Liver (tissue), 8 donors: ENCODE measurements at regions not wholly inside any gene's neighbourhood (a gene's known extent, or its start where the extent isn't known, plus 50 kb on each side); places are given as distances from the start of the nearest gene placed in this dataset.

Source experiments
- DNase-seq: peaks from one replicate; pipeline ENCODE4 v3.0.0-alpha.2; 2017; ENCODE audit warnings: low spot score
- H3K27ac ChIP-seq, 2 donors: one replicate each; pipeline ENCODE4 v1.7.0; 2013; ENCODE audit warnings: inconsistent platforms in 2 of 2, low read length in 2 of 2, control low read depth in 1 of 2, low read depth in 1 of 2, mild to moderate bottlenecking in 1 of 2
- H3K27me3 ChIP-seq, 4 donors: one replicate each; pipeline versions ENCODE4 v1.6.1 to v1.7.0; 2013; ENCODE audit warnings: low read length in 3 of 4, inconsistent platforms in 1 of 4, mild to moderate bottlenecking in 1 of 4, moderate library complexity in 1 of 4; ENCODE audit not compliant: control insufficient read depth in 4 of 4, insufficient read depth in 4 of 4
- H3K36me3 ChIP-seq, 4 donors: one replicate each; pipeline versions ENCODE4 v1.6.1 to v1.7.0; 2013; ENCODE audit warnings: low read length in 3 of 4, mild to moderate bottlenecking in 3 of 4, low read depth in 1 of 4, moderate library complexity in 1 of 4; ENCODE audit not compliant: control insufficient read depth in 4 of 4, insufficient read depth in 3 of 4
- H3K4me1 ChIP-seq, 4 donors: one replicate each; pipeline versions ENCODE4 v1.6.1 to v1.7.0; 2013; ENCODE audit warnings: low read length in 3 of 4, mild to moderate bottlenecking in 3 of 4, moderate library complexity in 1 of 4; ENCODE audit not compliant: control insufficient read depth in 4 of 4, insufficient read depth in 4 of 4
- H3K4me3 ChIP-seq, 3 donors: one replicate each; pipeline versions ENCODE4 v1.6.1 to v1.7.0; 2013; ENCODE audit warnings: low read length in 3 of 3, control low read depth in 1 of 3, low read depth in 1 of 3, mild to moderate bottlenecking in 1 of 3
- H3K9ac ChIP-seq, 2 donors: one replicate each; pipeline ENCODE4 v1.7.0; 2013; ENCODE audit warnings: low read length in 2 of 2, mild to moderate bottlenecking in 2 of 2, moderate library complexity in 2 of 2, control low read depth in 1 of 2, low read depth in 1 of 2
- H3K9me3 ChIP-seq, 4 donors: one replicate each; pipeline versions ENCODE4 v1.6.1 to v1.7.0; 2013; ENCODE audit warnings: low read length in 3 of 4; ENCODE audit not compliant: control insufficient read depth in 4 of 4
- EGR1 ChIP-seq, 2 donors: IDR thresholded peaks; 2 replicates each; pipeline ENCODE4 v1.6.1; 2016 to 2018; ENCODE audit warnings: antibody characterized with exemption in 2 of 2, low read depth in 2 of 2
- FOXA1 ChIP-seq: IDR thresholded peaks from 2 replicates; pipeline ENCODE4 v1.6.1; 2016; ENCODE audit warnings: antibody characterized with exemption
- FOXA2 ChIP-seq: IDR thresholded peaks from 2 replicates; pipeline ENCODE4 v1.6.1; 2016; ENCODE audit warnings: antibody characterized with exemption
- GABPA ChIP-seq, 2 donors: IDR thresholded peaks in 1 of 2; conservative IDR thresholded peaks in 1 of 2; 2 replicates each; pipeline ENCODE4 v1.6.1; 2016; ENCODE audit warnings: antibody characterized with exemption in 2 of 2, mild to moderate bottlenecking in 1 of 2, moderate library complexity in 1 of 2
- HNF4A ChIP-seq, 2 donors: conservative IDR thresholded peaks; 2 replicates each; pipeline ENCODE4 v1.6.1; 2016; ENCODE audit warnings: antibody characterized with exemption in 2 of 2, mild to moderate bottlenecking in 2 of 2
- HNF4G ChIP-seq: IDR thresholded peaks from 2 replicates; pipeline ENCODE4 v1.6.1; 2016; ENCODE audit warnings: antibody characterized with exemption
- JUND ChIP-seq, 2 donors: IDR thresholded peaks; 2 replicates each; pipeline ENCODE4 v1.6.1; 2016; ENCODE audit warnings: antibody characterized with exemption in 2 of 2
- NR2F2 ChIP-seq: IDR thresholded peaks from 2 replicates; pipeline ENCODE4 v1.6.1; 2016; ENCODE audit warnings: antibody characterized with exemption
- RAD21 ChIP-seq, 2 donors: IDR thresholded peaks; 2 replicates each; pipeline ENCODE4 v1.6.1; 2016; ENCODE audit warnings: antibody characterized with exemption in 2 of 2, mild to moderate bottlenecking in 2 of 2
- RXRA ChIP-seq, 2 donors: IDR thresholded peaks; 2 replicates each; pipeline ENCODE4 v1.6.1; 2017 to 2018; ENCODE audit warnings: antibody characterized with exemption in 2 of 2, mild to moderate bottlenecking in 1 of 2
- SP1 ChIP-seq: IDR thresholded peaks from 2 replicates; pipeline ENCODE4 v1.6.1; 2018; ENCODE audit warnings: antibody characterized with exemption, mild to moderate bottlenecking
- TAF1 ChIP-seq: conservative IDR thresholded peaks from 2 replicates; pipeline ENCODE4 v1.6.1; 2016; ENCODE audit warnings: antibody characterized with exemption, mild to moderate bottlenecking
- YY1 ChIP-seq: IDR thresholded peaks from 2 replicates; pipeline ENCODE4 v1.6.1; 2016; ENCODE audit warnings: antibody characterized with exemption, mild to moderate bottlenecking
- WGBS: extraction: QIAGEN DNeasy Blood & Tissue Kit; methylation state at CpG from one replicate; pipeline ENCODE4 v1.1.7; 2013; 5-methylcytosine and 5-hydroxymethylcytosine counted together
- TF ChIP-seq, protein P1 (sequence below): IDR thresholded peaks from 2 replicates; pipeline ENCODE4 v1.6.1; 2016; ENCODE audit warnings: antibody characterized with exemption
- TF ChIP-seq, protein P2 (sequence below): IDR thresholded peaks from 2 replicates; pipeline ENCODE4 v1.6.1; 2016; ENCODE audit warnings: antibody characterized with exemption
- TF ChIP-seq, protein P3 (sequence below): IDR thresholded peaks from 2 replicates; pipeline ENCODE4 v1.6.1; 2016; ENCODE audit warnings: antibody characterized with exemption, mild to moderate bottlenecking
- TF ChIP-seq, protein P4 (sequence below): fragments of 150-350 bp; IDR thresholded peaks from 2 replicates; pipeline ENCODE4 v1.5.1; 2017; ENCODE audit warnings: improper control_type of control experiment, low read depth, low read length; ENCODE audit not compliant: missing input control
- TF ChIP-seq, protein P5 (sequence below): IDR thresholded peaks from 2 replicates; pipeline ENCODE4 v1.6.1; 2016; ENCODE audit warnings: antibody characterized with exemption
- donor health status: healthy.
- donor health status: healthy.
- donor health status: healthy.
- donor health status: healthy.
- donor health status: healthy.

DNA sequence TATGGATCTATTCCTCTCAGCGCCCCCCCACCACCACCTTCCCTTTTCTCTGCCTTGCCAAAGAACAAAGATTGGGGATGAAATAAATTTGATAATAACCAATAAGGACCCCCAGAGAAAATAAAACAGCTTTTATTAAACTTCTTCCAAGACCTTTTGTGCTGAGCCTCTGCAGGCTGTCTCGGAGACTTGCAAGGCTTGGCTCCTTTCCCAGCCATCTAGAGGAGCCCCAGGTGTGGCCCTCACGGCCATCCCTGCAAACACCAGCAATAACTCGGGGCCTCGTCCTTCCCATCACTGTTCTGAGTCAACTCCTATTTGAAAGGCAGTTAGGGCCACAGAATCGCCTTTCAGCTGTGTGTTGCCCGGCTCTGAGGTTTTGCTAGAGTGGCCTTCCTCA lies 51.2 kb upstream of the LMO1 start:
- TF ChIP-seq FOXA1 (no peak), HNF4A (conservative IDR thresholded peaks at IDR 0.05) (no peak), EGR1 (IDR thresholded peaks at IDR 0.05; ENCODE audit: low read depth in 2 of 2) (no peak), RAD21 (IDR thresholded peaks at IDR 0.05) (no peak), FOXA2 (no peak), JUND (IDR thresholded peaks at IDR 0.05) (no peak), TAF1 (no peak), GABPA (IDR thresholded peaks at IDR 0.05 in 1 of 2, conservative IDR thresholded peaks at IDR 0.05 in 1 of 2) (no peak), RXRA (IDR thresholded peaks at IDR 0.05) (no peak), NR2F2 (no peak)
- TF ChIP-seq, protein P1, sequence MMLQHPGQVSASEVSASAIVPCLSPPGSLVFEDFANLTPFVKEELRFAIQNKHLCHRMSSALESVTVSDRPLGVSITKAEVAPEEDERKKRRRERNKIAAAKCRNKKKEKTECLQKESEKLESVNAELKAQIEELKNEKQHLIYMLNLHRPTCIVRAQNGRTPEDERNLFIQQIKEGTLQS, result no peak
- TF ChIP-seq, protein P2, sequence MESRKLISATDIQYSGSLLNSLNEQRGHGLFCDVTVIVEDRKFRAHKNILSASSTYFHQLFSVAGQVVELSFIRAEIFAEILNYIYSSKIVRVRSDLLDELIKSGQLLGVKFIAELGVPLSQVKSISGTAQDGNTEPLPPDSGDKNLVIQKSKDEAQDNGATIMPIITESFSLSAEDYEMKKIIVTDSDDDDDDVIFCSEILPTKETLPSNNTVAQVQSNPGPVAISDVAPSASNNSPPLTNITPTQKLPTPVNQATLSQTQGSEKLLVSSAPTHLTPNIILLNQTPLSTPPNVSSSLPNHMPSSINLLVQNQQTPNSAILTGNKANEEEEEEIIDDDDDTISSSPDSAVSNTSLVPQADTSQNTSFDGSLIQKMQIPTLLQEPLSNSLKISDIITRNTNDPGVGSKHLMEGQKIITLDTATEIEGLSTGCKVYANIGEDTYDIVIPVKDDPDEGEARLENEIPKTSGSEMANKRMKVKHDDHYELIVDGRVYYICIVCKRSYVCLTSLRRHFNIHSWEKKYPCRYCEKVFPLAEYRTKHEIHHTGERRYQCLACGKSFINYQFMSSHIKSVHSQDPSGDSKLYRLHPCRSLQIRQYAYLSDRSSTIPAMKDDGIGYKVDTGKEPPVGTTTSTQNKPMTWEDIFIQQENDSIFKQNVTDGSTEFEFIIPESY, result no peak
- TF ChIP-seq, protein P3, sequence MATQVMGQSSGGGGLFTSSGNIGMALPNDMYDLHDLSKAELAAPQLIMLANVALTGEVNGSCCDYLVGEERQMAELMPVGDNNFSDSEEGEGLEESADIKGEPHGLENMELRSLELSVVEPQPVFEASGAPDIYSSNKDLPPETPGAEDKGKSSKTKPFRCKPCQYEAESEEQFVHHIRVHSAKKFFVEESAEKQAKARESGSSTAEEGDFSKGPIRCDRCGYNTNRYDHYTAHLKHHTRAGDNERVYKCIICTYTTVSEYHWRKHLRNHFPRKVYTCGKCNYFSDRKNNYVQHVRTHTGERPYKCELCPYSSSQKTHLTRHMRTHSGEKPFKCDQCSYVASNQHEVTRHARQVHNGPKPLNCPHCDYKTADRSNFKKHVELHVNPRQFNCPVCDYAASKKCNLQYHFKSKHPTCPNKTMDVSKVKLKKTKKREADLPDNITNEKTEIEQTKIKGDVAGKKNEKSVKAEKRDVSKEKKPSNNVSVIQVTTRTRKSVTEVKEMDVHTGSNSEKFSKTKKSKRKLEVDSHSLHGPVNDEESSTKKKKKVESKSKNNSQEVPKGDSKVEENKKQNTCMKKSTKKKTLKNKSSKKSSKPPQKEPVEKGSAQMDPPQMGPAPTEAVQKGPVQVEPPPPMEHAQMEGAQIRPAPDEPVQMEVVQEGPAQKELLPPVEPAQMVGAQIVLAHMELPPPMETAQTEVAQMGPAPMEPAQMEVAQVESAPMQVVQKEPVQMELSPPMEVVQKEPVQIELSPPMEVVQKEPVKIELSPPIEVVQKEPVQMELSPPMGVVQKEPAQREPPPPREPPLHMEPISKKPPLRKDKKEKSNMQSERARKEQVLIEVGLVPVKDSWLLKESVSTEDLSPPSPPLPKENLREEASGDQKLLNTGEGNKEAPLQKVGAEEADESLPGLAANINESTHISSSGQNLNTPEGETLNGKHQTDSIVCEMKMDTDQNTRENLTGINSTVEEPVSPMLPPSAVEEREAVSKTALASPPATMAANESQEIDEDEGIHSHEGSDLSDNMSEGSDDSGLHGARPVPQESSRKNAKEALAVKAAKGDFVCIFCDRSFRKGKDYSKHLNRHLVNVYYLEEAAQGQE, result no peak
- DNase-seq, result no peak
- H3K4me3 ChIP-seq, result no peak overlapping the region
- no peak overlapping the region for H3K9ac ChIP-seq
- no peaks in the 10 kb centered on the region for H3K9me3 ChIP-seq
- no peaks in the 10 kb centered on the region for H3K36me3 ChIP-seq
- H3K27me3 ChIP-seq, result peaks cover 0 to 5% (median 0%) of the 10 kb centered on the region in 4 donors
- no peaks in the 10 kb centered on the region for H3K4me1 ChIP-seq
- WGBS, result 84% methylated on average over 7 of the region's 7 CpGs
- no peak overlapping the region for H3K27ac ChIP-seq

DNA sequence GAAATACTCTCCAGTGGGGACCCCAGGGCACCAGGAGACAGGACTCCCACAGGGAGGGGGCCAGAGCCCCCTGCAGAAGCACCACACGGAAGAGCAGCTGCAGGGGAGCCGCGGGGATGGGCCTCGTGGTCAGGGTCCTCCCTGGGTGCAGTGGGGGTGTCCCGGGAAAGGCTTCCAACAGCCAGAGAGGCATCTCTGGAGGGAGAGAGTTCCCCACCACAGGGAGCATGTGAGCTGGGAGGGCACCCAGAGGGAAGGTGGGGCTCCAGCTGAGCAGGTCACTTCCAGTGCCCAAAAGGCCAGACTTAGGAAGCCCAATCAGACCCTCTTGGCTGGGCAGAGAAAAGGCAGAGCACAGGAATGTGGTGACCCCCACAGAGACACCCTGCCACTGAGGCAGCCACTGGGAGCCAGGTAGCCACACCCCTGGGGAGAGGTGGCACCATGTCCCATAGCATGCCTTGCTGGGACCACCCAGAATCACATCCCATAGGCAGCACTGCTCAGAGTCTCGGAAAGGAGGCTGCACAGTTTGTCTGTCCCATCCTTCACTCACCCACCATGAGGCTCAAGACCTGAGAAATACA lies 49.9 kb upstream of the LMO1 start:
- Histone ChIP-seq H3K36me3 (no peaks in the 10 kb centered on the region), H3K27me3 (peaks cover 0 to 5% (median 0%) of the 10 kb centered on the region in 4 donors), H3K4me3 (no peak overlapping the region), H3K4me1 (no peaks in the 10 kb centered on the region), H3K9me3 (no peaks in the 10 kb centered on the region), H3K9ac (no peak overlapping the region), H3K27ac (no peak overlapping the region)
- no peak for DNase-seq
- 82% methylated on average over 6 of the region's 6 CpGs for WGBS
- TF ChIP-seq TAF1 (no peak), NR2F2 (no peak), SP1 (no peak), EGR1 (IDR thresholded peaks at IDR 0.05; ENCODE audit: low read depth in 2 of 2) (no peak), RAD21 (IDR thresholded peaks at IDR 0.05) (no peak), GABPA (IDR thresholded peaks at IDR 0.05 in 1 of 2, conservative IDR thresholded peaks at IDR 0.05 in 1 of 2) (no peak), HNF4A (conservative IDR thresholded peaks at IDR 0.05) (no peak), FOXA2 (no peak), JUND (IDR thresholded peaks at IDR 0.05) (no peak), YY1 (no peak), FOXA1 (no peak), HNF4G (no peak), RXRA (IDR thresholded peaks at IDR 0.05) (no peak)
- TF ChIP-seq, protein P4, sequence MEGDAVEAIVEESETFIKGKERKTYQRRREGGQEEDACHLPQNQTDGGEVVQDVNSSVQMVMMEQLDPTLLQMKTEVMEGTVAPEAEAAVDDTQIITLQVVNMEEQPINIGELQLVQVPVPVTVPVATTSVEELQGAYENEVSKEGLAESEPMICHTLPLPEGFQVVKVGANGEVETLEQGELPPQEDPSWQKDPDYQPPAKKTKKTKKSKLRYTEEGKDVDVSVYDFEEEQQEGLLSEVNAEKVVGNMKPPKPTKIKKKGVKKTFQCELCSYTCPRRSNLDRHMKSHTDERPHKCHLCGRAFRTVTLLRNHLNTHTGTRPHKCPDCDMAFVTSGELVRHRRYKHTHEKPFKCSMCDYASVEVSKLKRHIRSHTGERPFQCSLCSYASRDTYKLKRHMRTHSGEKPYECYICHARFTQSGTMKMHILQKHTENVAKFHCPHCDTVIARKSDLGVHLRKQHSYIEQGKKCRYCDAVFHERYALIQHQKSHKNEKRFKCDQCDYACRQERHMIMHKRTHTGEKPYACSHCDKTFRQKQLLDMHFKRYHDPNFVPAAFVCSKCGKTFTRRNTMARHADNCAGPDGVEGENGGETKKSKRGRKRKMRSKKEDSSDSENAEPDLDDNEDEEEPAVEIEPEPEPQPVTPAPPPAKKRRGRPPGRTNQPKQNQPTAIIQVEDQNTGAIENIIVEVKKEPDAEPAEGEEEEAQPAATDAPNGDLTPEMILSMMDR, result no peak
- TF ChIP-seq, protein P5, sequence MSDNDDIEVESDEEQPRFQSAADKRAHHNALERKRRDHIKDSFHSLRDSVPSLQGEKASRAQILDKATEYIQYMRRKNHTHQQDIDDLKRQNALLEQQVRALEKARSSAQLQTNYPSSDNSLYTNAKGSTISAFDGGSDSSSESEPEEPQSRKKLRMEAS, result no peak
- TF ChIP-seq, protein P2, result no peak
- TF ChIP-seq, protein P1, result no peak
